GM23248 (cell line): ENCODE measurements at regions not wholly inside any gene's neighbourhood (a gene's known extent, or its start where the extent isn't known, plus 50 kb on each side); places are given as distances from the start of the nearest gene placed in this dataset.
"Not testable (repeated sequence)": the region's sequence is repeated elsewhere in the genome, so short reads cannot be mapped to it uniquely, and the experiment has no call there.

Experiments used
- DNase-seq: peaks from one replicate; pipeline ENCODE4 v3.0.0-alpha.2; 2015
- H2AFZ ChIP-seq: fragments of 200-600 bp; sonication (generic); 2 replicates; pipeline ENCODE4 v1.6.1; 2016; ENCODE audit warnings: antibody characterized with exemption
- H3F3A ChIP-seq: fragments of 200-600 bp; sonication (generic); 2 replicates; pipeline ENCODE4 v1.6.1; 2016; ENCODE audit warnings: mild to moderate bottlenecking, antibody characterized with exemption, mixed run types; ENCODE audit not compliant: insufficient read depth
- H3K27ac ChIP-seq: fragments of 200-600 bp; sonication (generic); 2 replicates; pipeline ENCODE4 v1.5.1; 2016; ENCODE audit warnings: mild to moderate bottlenecking
- H3K27me3 ChIP-seq: fragments of 200-600 bp; sonication (generic); replicated peaks from 2 replicates; pipeline ENCODE4 v1.6.1; 2016; ENCODE audit warnings: mild to moderate bottlenecking; ENCODE audit not compliant: insufficient read depth
- H3K36me3 ChIP-seq: fragments of 200-600 bp; sonication (generic); 2 replicates; pipeline ENCODE4 v1.6.1; 2016; ENCODE audit warnings: low read depth, mild to moderate bottlenecking
- H3K4me1 ChIP-seq: fragments of 200-600 bp; sonication (generic); 2 replicates; pipeline ENCODE4 v1.6.1; 2016; ENCODE audit warnings: mild to moderate bottlenecking; ENCODE audit not compliant: insufficient read depth
- H3K4me2 ChIP-seq: fragments of 200-600 bp; sonication (generic); one replicate; pipeline ENCODE4 v1.6.1; 2016; ENCODE audit warnings: mild to moderate bottlenecking; ENCODE audit not compliant: unreplicated experiment
- H3K4me3 ChIP-seq: fragments of 200-600 bp; sonication (generic); 2 replicates; pipeline ENCODE4 v1.5.1; 2016; ENCODE audit warnings: mild to moderate bottlenecking
- H3K79me2 ChIP-seq: fragments of 200-600 bp; sonication (generic); 2 replicates; pipeline ENCODE4 v1.6.1; 2016; ENCODE audit warnings: mild to moderate bottlenecking; ENCODE audit not compliant: insufficient read depth
- H3K9ac ChIP-seq: fragments of 200-600 bp; sonication (generic); 2 replicates; pipeline ENCODE4 v1.6.1; 2016; ENCODE audit warnings: mild to moderate bottlenecking
- H3K9me2 ChIP-seq: fragments of 200-600 bp; sonication (generic); 2 replicates; pipeline ENCODE4 v1.6.1; 2016; ENCODE audit warnings: mixed run types, mild to moderate bottlenecking, moderate library complexity; ENCODE audit not compliant: insufficient read depth
- H3K9me3 ChIP-seq: fragments of 200-600 bp; sonication (generic); one replicate; pipeline ENCODE4 v1.6.1; 2017; ENCODE audit warnings: low read depth
- H4K20me1 ChIP-seq: fragments of 200-600 bp; sonication (generic); 2 replicates; pipeline ENCODE4 v1.6.0; 2016; ENCODE audit not compliant: insufficient read depth
- EZH2 ChIP-seq: fragments of 200-600 bp; sonication (generic); IDR thresholded peaks from 2 replicates; pipeline ENCODE4 v1.6.1; 2018; ENCODE audit warnings: antibody characterized with exemption, mild to moderate bottlenecking; ENCODE audit not compliant: insufficient read depth, poor library complexity, severe bottlenecking
- EZH2phosphoT487 ChIP-seq: fragments of 200-600 bp; sonication (generic); IDR thresholded peaks from 2 replicates; pipeline ENCODE4 v1.6.1; 2018; ENCODE audit warnings: antibody characterized with exemption, moderate library complexity, mild to moderate bottlenecking, low read depth; ENCODE audit not compliant: insufficient read depth
- WGBS, 2 experiments: methylation state at CpG; one replicate each; pipeline ENCODE4 v1.1.6; 2015 to 2017; ENCODE audit warnings: low lambda C conversion rate in 2 of 2, low coverage in 1 of 2; ENCODE audit errors: missing lambda C conversion rate in 2 of 2; 5-methylcytosine and 5-hydroxymethylcytosine counted together
- in situ Hi-C: fragments of 300-500 bp; cut with MboI; formaldehyde crosslinking; loops from 2 replicates; pipeline ENCODE4 v1.15.0; 2020

DNA sequence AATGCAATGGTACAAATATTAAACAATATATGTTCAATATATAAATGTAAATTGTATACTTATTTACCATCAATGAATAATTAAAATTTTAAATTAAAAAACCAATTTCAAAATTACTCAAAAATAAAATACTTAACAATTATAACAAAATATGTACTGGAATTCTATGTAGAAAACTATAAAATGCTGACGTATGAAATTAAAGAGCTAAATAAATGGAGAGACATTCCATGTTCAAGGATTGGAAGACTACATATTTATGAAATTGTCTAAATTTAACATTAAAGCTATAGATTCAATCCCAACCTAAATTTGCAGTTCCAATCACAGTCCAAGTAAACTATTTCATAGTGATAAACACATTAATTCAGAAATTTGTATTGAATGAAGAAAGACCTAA lies 1522.4 kb downstream of the SI start:
- Histone ChIP-seq H4K20me1 (no peaks in the 10 kb centered on the region), H3K27me3 (no peaks in the 10 kb centered on the region), H3K36me3 (no peaks in the 10 kb centered on the region), H3K4me2 (no peak overlapping the region), H3K9me3 (no peaks in the 10 kb centered on the region), H3K4me3 (no peak overlapping the region), H3K9me2 (no peaks in the 10 kb centered on the region), H3K27ac (no peak overlapping the region), H3K79me2 (no peaks in the 10 kb centered on the region), H3K9ac (no peak overlapping the region), H2AFZ (no peak overlapping the region), H3F3A (no peaks in the 10 kb centered on the region), H3K4me1 (no peaks in the 10 kb centered on the region)
- DNase-seq, result no peak
- TF ChIP-seq EZH2phosphoT487, result no peak
- 13 to 16% methylated on average over 1 of the region's 1 CpG for WGBS, 2 experiments
- in situ Hi-C loops, result no loop called here

DNA sequence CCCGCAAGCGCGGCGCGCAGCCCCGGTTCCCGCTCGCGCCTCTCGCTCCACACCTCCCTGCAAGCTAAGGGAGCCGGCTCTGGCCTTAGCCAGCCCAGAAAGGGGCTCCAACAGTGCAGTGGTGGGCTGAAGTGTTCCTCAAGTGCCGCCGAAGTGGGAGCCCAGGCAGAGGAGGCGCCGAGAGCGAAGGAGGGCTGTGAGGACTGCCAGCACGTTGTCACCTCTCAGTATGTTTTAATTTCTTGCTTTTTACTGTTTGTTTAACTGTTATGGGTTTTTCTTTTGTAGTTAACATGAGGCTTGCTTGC lies 1525.7 kb downstream of the SI start:
- no peak overlapping the region for H3K4me3 ChIP-seq
- no peaks in the 10 kb centered on the region for H3F3A ChIP-seq
- H3K4me1 ChIP-seq, result no peaks in the 10 kb centered on the region
- H3K27ac ChIP-seq, result no peak overlapping the region
- H3K9me3 ChIP-seq, result no peaks in the 10 kb centered on the region
- no peaks in the 10 kb centered on the region for H3K27me3 ChIP-seq
- H3K79me2 ChIP-seq, result no peaks in the 10 kb centered on the region
- WGBS, 2 experiments, result 61 to 76% methylated on average over 7 to 12 of the region's 17 CpGs
- no peaks in the 10 kb centered on the region for H4K20me1 ChIP-seq
- H3K4me2 ChIP-seq, result no peak overlapping the region
- DNase-seq, result no peak
- TF ChIP-seq EZH2, result no peak
- no peak for TF ChIP-seq EZH2phosphoT487
- no peak overlapping the region for H2AFZ ChIP-seq
- in situ Hi-C loops, result no loop called here
- H3K9me2 ChIP-seq, result no peaks in the 10 kb centered on the region
- H3K36me3 ChIP-seq, result no peaks in the 10 kb centered on the region
- no peak overlapping the region for H3K9ac ChIP-seq

DNA sequence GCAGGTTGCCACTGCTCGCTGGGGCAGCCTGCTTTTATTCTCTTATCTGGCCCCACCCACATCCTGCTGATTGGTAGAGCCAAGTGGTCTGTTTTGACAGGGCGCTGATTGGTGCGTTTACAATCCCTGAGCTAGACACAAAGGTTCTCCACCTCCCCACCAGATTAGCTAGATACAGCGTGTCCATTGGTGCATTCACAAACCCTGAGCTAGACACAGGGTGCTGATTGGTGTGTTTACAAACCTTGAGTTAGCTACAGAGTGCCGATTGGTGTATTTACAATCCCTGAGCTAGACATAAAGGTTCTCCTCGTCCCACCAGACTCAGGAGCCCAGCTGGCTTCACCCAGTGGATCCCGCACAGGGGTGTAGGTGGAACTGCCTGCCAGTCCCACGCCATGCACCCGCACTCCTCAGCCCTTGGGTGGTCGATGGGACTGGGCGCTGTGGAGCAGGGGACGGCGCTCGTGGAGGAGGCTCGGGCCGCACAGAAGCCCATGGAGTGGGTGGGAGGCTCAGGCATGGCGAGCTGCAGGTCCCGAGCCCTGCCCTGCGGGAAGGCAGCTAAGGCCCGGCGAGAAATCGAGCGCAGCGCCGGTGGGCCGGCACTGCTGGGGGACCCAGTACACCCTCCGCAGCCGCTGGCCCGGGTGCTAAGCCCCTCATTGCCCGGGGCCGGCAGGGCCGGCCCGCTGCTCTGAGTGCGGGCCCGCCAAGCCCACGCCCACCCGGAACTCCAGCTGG lies 1526.2 kb downstream of the SI start:
- H3K27me3 ChIP-seq, in situ Hi-C loops, DNase-seq, H3K4me1 ChIP-seq, H3K9ac ChIP-seq, H3K79me2 ChIP-seq, H4K20me1 ChIP-seq, H2AFZ ChIP-seq, H3F3A ChIP-seq, H3K27ac ChIP-seq, H3K9me2 ChIP-seq, H3K4me3 ChIP-seq, H3K4me2 ChIP-seq, H3K9me3 ChIP-seq, H3K36me3 ChIP-seq: not testable (repeated sequence)
- 61 to 63% methylated on average over 18 to 19 of the region's 37 CpGs for WGBS, 2 experiments

DNA sequence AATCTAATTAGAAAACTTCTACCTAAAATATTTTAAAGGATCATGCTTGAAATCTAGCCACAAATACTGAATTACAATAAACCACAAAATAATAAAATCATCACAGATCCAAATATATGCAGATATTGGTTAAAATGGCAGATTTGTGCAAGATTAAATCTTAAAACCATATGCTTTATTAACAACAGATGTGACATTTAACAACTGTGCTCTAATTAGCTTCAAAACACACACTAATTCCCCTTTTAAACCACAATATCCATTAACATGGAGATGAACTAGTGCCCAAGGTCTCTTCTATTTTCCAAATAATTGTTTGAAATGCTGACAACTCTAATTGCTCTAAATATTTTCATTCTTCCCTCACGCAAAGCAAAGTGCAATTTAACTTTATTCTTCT lies 1530.3 kb downstream of the SI start:
- H2AFZ ChIP-seq, result no peak overlapping the region
- no peak for TF ChIP-seq EZH2phosphoT487
- no peak for TF ChIP-seq EZH2
- no peaks in the 10 kb centered on the region for H3K9me2 ChIP-seq
- no peaks in the 10 kb centered on the region for H3K27me3 ChIP-seq
- in situ Hi-C loops, result no loop called here
- peaks cover 2% of the 10 kb centered on the region; the same call in 1 of the 2 replicates for H3K36me3 ChIP-seq
- no peak for DNase-seq
- no peak overlapping the region for H3K9ac ChIP-seq
- H3K27ac ChIP-seq, result no peak overlapping the region
- H3K4me1 ChIP-seq, result no peaks in the 10 kb centered on the region
- no peak overlapping the region for H3K4me2 ChIP-seq
- H3K79me2 ChIP-seq, result no peaks in the 10 kb centered on the region
- H4K20me1 ChIP-seq, result no peaks in the 10 kb centered on the region
- H3K4me3 ChIP-seq, result no peak overlapping the region
- no peaks in the 10 kb centered on the region for H3F3A ChIP-seq
- 2 to 8% methylated on average over 1 of the region's 1 CpG for WGBS, 2 experiments
- no peaks in the 10 kb centered on the region for H3K9me3 ChIP-seq
